NCI-H69 (cell line): ENCODE measurements at regions not wholly inside any gene's neighbourhood (a gene's known extent, or its start where the extent isn't known, plus 50 kb on each side); places are given as distances from the start of the nearest gene placed in this dataset.

ENCODE experiments used
- DNase-seq: peaks from one replicate; lab custom pipeline; 2025; lab: John Stamatoyannopoulos, UW

GRCh38 chr11:69393178-69393832, 88.2 kb upstream of the LINC01488 start:
- DNase-seq: no peak

DNA sequence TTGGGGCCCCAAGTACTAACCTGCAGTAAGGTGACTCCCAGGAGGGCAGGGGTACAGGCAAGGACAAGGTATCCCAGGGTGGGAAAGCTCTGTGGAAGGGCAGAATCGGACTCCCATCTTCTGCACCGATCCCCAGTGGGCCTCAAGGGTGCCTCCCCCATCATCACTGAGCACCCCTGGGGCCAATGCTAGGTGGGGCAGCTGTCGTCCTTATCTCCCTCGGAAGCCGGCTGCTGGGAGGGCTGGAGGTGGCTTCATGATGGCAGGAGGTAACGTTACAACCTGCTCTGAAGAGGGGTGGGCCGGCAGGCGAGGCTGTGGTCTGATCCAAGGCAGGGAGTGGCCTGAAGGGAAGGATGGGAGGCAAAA, 87.6 kb upstream of the LINC01488 start:
- no peak for DNase-seq

DNA sequence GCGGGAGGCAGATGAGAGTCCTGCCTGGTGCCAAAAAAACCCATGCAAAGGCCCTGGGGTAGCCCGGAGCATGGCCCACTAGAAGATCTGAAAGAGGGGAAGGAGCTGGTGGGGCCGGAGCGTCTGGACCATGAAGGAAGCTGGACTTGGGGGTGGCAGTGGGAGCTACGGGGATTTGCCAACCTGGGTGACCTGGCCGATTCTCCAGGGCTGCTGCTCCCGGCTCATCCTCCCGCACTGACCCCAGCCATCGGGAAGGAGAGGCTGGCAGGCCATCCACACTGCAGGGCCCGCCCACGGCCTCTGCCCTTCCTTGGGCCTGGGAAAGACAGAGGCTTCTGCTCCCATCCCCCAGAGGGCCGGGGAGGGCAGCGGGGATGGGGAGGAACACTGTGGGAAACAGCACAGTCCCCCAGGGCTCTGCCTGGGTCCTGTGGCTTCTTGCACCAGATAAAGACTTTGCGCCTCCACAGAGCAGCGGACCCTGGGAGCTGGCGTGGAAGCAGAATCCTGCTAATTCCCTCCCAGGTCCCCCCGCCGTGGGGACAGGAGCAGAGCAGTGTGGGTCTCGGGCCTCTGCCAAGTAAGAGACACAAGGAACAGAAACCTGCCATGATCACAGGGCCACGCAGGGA, 87.1 kb upstream of the LINC01488 start:
- no peak for DNase-seq

DNA sequence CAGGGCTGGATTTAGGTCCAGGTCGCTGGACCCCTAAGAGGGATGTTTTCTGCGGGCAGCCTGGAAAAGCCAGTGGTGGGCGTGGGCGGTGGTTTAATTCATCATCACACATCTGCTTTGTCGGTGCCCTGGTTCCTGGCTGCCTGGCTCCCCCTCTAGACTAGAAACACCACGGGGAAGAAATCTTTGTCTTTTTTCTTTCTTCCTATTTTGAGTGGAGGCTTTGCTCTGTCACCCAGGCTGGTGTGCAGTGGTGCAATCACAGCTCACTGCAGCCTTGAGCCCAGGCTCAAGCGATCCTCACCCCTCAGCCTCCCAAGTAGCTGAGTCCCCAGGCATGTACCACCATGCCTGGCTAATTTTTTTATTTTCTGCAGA, 86.6 kb upstream of the LINC01488 start:
- DNase-seq: no peak

DNA sequence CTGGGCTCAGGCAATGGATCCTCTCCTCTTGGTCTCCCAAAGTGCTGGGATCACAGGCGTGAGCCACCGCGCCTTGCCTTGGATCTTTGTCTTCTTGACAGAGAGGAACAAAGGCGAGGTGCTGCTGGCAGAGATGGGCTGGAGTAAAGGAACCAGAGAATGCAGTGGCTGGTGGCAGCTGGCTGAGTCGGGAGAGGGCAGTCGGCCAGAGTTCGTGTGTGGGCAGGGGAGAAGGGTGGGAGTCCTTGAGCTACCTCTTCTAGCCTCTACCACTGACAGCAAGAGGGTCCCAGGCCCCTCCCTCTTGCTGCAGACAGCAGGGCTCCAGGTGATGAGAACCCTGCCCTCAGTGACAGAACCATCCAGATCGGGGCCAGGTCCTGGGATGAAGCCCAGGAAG, 86.2 kb upstream of the LINC01488 start:
- no peak for DNase-seq

- DNase-seq: no peak
Observed at GRCh38 chr11:69396051-69396947, 85.2 kb upstream of the LINC01488 start.

DNA sequence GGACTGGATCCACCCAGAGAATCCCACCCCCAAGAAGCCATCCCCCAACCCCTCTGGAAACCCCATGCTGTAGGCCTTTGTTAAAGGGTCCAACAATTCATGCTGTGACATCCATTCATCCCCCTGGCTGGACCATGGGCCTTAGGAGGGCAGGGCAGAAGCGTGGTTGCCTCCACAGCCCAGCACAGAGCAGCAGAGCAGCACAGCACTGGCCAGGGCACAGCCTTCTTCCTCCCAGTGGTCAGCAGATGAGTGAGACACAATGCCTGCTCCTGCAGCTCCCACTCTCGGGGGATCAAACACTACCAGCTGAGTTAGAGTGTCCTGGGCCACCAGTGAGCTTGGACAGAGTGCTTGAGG, 84.5 kb upstream of the LINC01488 start:
- DNase-seq: no peak

GRCh38 chr11:69397732-69398131, 83.7 kb upstream of the LINC01488 start:
- DNase-seq: no peak

DNA sequence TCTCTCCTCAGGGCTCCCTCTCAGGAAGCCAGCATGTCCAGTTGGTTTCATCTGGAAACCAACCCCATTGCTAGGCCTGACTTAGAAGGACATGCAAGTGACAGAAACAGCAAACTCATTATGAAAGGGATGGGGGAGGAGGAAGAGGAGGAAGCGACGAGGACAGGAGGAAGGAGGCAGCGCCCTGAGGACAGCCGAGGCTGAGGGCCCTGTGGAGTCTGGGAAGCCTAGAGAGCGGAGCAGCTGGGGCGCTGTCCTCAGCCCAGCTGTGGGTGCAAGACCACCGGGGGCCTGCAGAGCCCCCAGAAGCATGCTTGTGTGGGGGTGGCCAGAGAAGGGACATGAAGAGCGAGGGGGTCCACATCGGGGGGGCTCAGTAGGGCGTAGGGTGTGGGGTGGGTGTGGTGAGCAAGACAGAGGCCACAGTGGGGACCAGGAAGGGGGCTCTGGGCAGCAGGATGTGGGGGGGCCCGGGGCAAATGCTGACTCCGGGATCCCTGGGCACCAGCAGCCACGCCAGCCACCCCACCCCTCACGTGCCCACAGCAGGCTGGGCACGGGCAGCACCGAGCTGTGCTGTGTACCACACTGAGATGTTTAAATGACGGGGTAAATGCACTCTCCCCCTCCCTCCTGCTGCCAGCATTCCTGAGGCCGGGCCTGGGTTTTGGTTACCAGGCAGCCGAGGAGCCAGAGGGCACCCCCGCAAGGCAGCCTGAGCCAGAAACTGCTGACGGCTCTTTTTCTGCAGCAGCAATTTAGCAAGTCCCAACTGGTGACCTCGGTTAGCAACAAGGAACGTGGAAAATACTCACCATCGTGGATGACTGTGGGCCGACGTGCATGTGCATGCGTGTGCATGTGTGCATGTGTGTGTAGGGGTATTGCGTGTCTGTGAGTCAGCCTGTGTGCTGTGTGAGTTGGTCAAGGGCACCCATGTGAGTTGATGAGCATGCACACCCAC, 82.7 kb upstream of the LINC01488 start:
- no peak for DNase-seq

GRCh38 chr11:69400140-69400539, 81.3 kb upstream of the LINC01488 start:
- no peak for DNase-seq

DNA sequence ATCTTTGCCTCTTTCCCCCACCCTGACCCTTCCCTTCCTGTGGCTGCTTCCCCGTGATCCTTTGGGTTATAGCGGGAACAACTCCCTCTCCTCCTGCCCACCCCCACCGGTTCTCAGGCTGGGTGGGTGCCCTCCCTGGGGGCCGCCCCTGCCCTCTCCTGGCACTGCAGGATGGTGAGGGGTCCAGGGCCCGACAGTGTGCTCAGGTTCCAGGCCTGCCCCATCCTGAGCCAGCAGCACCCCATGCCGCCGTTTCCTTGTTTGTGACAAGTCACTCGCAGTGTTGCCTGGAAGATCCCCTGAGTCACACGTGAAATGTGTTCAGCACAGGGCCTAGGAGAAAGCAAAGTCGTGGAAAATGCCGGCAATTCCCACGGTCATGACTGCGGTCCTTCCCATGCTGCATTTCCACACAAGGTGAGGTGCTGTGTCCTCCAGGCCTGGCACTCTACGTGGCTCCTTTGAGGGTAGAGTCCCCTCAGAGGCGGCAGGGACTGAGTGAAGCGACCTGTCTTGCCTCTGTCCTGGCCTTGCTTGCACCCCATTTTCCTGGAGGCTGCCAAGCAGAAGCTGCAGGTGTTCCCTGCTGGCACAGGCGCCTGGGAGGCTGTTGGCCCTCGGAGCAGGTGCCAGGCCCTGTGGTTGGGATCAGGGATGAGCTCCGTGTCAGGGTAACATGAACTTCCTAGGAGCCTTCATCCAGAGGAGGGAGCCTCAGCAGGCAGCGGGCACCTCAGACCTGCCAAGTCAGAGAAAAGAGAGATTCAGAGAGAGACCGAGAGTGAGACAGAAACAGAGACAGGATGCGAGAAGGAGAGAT, 80.5 kb upstream of the LINC01488 start:
- no peak for DNase-seq

- DNase-seq: no peak
Observed at GRCh38 chr11:69401715-69402114, 79.7 kb upstream of the LINC01488 start.

DNA sequence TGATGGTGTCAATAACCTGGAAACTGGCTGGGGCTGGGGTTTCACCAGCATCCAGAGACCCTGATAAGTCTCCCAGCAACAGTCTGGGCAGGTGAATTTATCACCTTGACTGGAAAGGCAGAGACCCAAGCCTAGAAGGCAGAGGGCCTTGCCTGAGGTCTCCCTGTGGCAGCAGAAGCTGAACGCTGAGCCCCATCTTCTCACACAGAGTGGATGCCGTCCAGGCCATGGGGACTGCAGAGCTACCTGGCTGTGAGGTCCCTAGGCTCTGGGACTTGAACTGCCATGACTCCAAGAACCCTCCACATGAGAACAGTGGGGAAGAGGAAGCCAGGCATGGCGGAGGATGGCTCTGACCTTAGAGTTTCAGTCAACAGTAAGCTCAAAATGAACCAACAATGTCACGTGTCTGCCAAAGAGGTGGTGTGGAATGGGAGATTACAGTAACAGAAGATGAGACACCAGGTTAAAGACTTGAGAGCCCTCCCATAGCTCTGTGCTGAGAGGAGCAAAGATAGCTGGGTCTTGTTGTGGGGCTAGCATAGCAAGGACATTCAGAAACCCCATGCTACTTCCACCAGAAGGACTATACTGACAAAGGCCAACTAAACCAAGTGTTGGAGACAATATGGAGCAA, 79.1 kb upstream of the LINC01488 start:
- no peak for DNase-seq

- no peak for DNase-seq
Observed at GRCh38 chr11:69403556-69404215, 77.8 kb upstream of the LINC01488 start.

- no peak for DNase-seq
Observed at GRCh38 chr11:69406060-69406459, 75.4 kb upstream of the LINC01488 start.

DNA sequence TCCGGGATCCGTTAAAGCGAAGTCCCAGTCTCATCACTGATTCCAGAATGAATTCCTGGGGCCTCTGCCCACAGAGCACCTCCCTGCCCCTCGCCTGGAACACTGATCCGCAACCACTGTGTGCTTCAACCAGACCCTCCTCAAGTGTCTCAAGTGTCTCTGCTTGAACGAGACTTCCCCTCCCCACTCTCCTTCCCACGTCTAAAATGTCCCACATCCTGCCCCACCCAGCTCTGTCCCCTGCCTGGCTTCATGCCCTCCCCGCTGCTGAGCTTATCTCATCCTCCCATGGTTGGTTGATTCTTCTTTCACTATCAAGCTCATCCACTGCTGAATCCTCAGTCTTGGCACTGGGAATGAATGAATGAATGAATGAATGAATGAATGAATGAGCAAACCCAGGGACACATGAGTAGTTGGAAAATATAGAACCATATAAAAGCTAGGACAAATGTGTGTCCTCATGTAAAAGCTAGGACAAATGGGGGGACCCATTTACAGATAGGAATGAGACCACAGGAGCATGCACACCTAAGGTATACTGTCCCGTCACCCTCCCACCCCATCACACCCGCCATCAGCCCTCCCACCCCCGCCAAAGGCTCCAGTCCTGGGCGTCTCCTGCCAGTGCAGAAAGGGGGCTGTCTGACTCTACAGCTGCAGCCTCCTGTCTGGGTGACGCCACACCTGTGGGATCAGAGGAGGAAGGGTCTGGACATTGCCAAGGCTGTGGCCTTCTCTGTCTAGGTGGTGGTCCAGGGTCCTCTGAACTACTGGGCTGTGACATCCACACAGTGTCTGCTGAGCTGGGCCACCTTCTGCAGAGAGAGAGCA, 71.4 kb upstream of the LINC01488 start:
- no peak for DNase-seq

GRCh38 chr11:69411257-69411924, 70.1 kb upstream of the LINC01488 start:
- DNase-seq: no peak

- DNase-seq: no peak
Observed at GRCh38 chr11:69413015-69413801, 68.3 kb upstream of the LINC01488 start.
